MM.1S (cell line): ENCODE measurements at regions not wholly inside any gene's neighbourhood (a gene's known extent, or its start where the extent isn't known, plus 50 kb on each side); places are given as distances from the start of the nearest gene placed in this dataset.
"Not testable (repeated sequence)": the region's sequence is repeated elsewhere in the genome, so short reads cannot be mapped to it uniquely, and the experiment has no call there.

Source experiments
- DNase-seq: peaks from one replicate; pipeline ENCODE4 v3.0.0-alpha.2; 2015
- H2AFZ ChIP-seq: fragments of 300-600 bp; sonication (generic); 2 replicates; pipeline ENCODE4 v1.6.0; 2016; ENCODE audit warnings: antibody characterized with exemption, low read length
- H3F3A ChIP-seq: fragments of 300-600 bp; sonication (generic); 2 replicates; pipeline ENCODE4 v1.6.1; 2016; ENCODE audit warnings: mild to moderate bottlenecking, antibody characterized with exemption, low read length, moderate library complexity, mixed read lengths; ENCODE audit not compliant: insufficient read depth
- H3K27ac ChIP-seq: fragments of 300-600 bp; sonication (generic); 2 replicates; pipeline ENCODE4 v1.5.1; 2016; ENCODE audit warnings: mild to moderate bottlenecking, low read length
- H3K27me3 ChIP-seq: fragments of 300-600 bp; sonication (generic); replicated peaks from 2 replicates; pipeline ENCODE4 v1.6.0; 2016; ENCODE audit warnings: low read length; ENCODE audit not compliant: insufficient read depth
- H3K36me3 ChIP-seq: fragments of 300-600 bp; sonication (generic); replicated peaks from 2 replicates; pipeline ENCODE4 v1.6.1; 2016; ENCODE audit warnings: mild to moderate bottlenecking, low read length, mixed read lengths; ENCODE audit not compliant: insufficient read depth
- H3K4me1 ChIP-seq: fragments of 300-600 bp; sonication (generic); 2 replicates; pipeline ENCODE4 v1.6.1; 2016; ENCODE audit warnings: low read length, mixed read lengths
- H3K4me2 ChIP-seq: fragments of 300-600 bp; sonication (generic); 2 replicates; pipeline ENCODE4 v1.6.0; 2016; ENCODE audit warnings: low read depth, low read length
- H3K4me3 ChIP-seq: fragments of 300-600 bp; sonication (generic); 2 replicates; pipeline ENCODE4 v1.5.1; 2016; ENCODE audit warnings: low read length, mixed read lengths
- H3K79me2 ChIP-seq: fragments of 300-600 bp; sonication (generic); 2 replicates; pipeline ENCODE4 v1.6.1; 2016; ENCODE audit warnings: mixed run types, low read length, mixed read lengths
- H3K9ac ChIP-seq: fragments of 300-600 bp; sonication (generic); 2 replicates; pipeline ENCODE4 v1.6.1; 2016; ENCODE audit warnings: low read length, mixed read lengths
- H3K9me2 ChIP-seq: fragments of 300-600 bp; sonication (generic); replicated peaks from 2 replicates; pipeline ENCODE4 v1.6.1; 2016; ENCODE audit warnings: mild to moderate bottlenecking, low read length, mixed read lengths; ENCODE audit not compliant: insufficient read depth
- H3K9me3 ChIP-seq: fragments of 300-600 bp; sonication (generic); replicated peaks from 2 replicates; pipeline ENCODE4 v1.6.1; 2016; ENCODE audit warnings: mild to moderate bottlenecking, low read length, mixed read lengths; ENCODE audit not compliant: insufficient read depth
- H4K20me1 ChIP-seq: fragments of 300-600 bp; sonication (generic); 2 replicates; pipeline ENCODE4 v1.6.1; 2016; ENCODE audit warnings: mild to moderate bottlenecking, low read length, moderate library complexity, mixed read lengths; ENCODE audit not compliant: insufficient read depth
- CTCF ChIP-seq: fragments of 300-600 bp; sonication (generic); IDR thresholded peaks from 2 replicates; pipeline ENCODE4 v1.5.1; 2016; ENCODE audit warnings: antibody characterized with exemption, low read length, mixed read lengths
- EZH2 ChIP-seq: fragments of 300-600 bp; sonication (generic); optimal IDR thresholded peaks from 2 replicates; pipeline ENCODE3; 2017; ENCODE audit warnings: low read depth, mild to moderate bottlenecking, antibody characterized with exemption, low read length, mixed read lengths
- EZH2phosphoT487 ChIP-seq: fragments of 300-600 bp; sonication (generic); IDR thresholded peaks from 2 replicates; pipeline ENCODE4 v1.6.1; 2018; ENCODE audit warnings: antibody characterized with exemption, low read length

- Histone ChIP-seq H3K4me1 (peaks cover 11% of the 10 kb centered on the region; the same call in 1 of the 2 replicates), H3K9ac (no peak overlapping the region), H3K27me3 (no peaks in the 10 kb centered on the region), H3K9me2 (no peaks in the 10 kb centered on the region), H4K20me1 (no peaks in the 10 kb centered on the region), H3K4me2 (no peak overlapping the region), H2AFZ (no peak overlapping the region), H3K79me2 (no peaks in the 10 kb centered on the region), H3F3A (no peaks in the 10 kb centered on the region), H3K27ac (no peak overlapping the region), H3K36me3 (no peaks in the 10 kb centered on the region), H3K4me3 (no peak overlapping the region), H3K9me3 (no peaks in the 10 kb centered on the region)
- TF ChIP-seq CTCF (no peak), EZH2phosphoT487 (no peak), EZH2 (no peak)
- no peak for DNase-seq
These were observed 142.9 kb downstream of the ATPSCKMT start for GRCh38 chr5:10106806-10107205.

- Histone ChIP-seq H3K27ac (no peak overlapping the region), H3K9me2 (no peaks in the 10 kb centered on the region), H3K4me3 (no peak overlapping the region), H2AFZ (no peak overlapping the region), H3K79me2 (no peaks in the 10 kb centered on the region), H4K20me1 (no peaks in the 10 kb centered on the region), H3K27me3 (no peaks in the 10 kb centered on the region), H3K9ac (no peak overlapping the region), H3K9me3 (no peaks in the 10 kb centered on the region), H3K4me2 (no peak overlapping the region), H3K4me1 (peaks cover 10% of the 10 kb centered on the region; the same call in 1 of the 2 replicates), H3F3A (no peaks in the 10 kb centered on the region), H3K36me3 (no peaks in the 10 kb centered on the region)
- DNase-seq: no peak
- no peak for TF ChIP-seq EZH2phosphoT487
These were observed 143.4 kb downstream of the ATPSCKMT start for GRCh38 chr5:10106285-10106684.

- no peaks in the 10 kb centered on the region for H3K9me2 ChIP-seq
These were observed 146.8 kb downstream of the ATPSCKMT start for GRCh38 chr5:10102706-10103497.

DNA sequence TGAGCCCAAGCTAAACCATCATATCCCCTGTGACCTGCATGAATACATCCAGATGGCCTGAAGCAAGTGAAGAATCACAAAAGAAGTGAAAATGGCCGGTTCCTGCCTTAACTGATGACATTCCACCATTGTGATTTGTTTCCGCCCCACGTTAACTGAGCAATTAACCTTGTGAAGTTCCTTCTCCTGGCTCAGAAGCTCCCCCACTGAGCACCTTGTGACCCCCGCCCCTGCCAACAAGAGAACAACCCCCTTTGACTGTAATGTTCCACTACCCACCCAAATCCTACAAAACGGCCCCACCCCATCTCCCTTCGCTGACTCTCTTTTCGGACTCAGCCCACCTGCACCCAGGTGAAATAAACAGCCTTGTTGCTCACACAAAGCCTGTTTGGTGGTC lies 147.5 kb downstream of the ATPSCKMT start:
- H3K36me3 ChIP-seq, H3K27me3 ChIP-seq, H3F3A ChIP-seq, H3K4me1 ChIP-seq, H3K79me2 ChIP-seq, DNase-seq, H2AFZ ChIP-seq, H3K9ac ChIP-seq, H3K9me2 ChIP-seq, H3K4me3 ChIP-seq, H3K4me2 ChIP-seq, H4K20me1 ChIP-seq, H3K9me3 ChIP-seq, H3K27ac ChIP-seq: not testable (repeated sequence)

More at GRCh38 chr5:10102706-10103497, 146.8 kb downstream of the ATPSCKMT start:
- Histone ChIP-seq H3F3A (no peaks in the 10 kb centered on the region), H3K27ac (no peak overlapping the region), H3K79me2 (no peaks in the 10 kb centered on the region), H3K4me1 (no peaks in the 10 kb centered on the region), H3K27me3 (no peaks in the 10 kb centered on the region), H3K4me3 (no peak overlapping the region), H3K4me2 (no peak overlapping the region), H4K20me1 (no peaks in the 10 kb centered on the region), H3K9ac (no peak overlapping the region), H3K9me3 (no peaks in the 10 kb centered on the region), H3K36me3 (no peaks in the 10 kb centered on the region), H2AFZ (no peak overlapping the region)
- no peak for DNase-seq
- TF ChIP-seq CTCF: no peak
